GM21529 (cell line): ENCODE measurements at regions not wholly inside any gene's neighbourhood (a gene's known extent, or its start where the extent isn't known, plus 50 kb on each side); places are given as distances from the start of the nearest gene placed in this dataset.
A peak's percentile ranks its signal among the peaks of the same experiment; 100 is the strongest.

Experiments
- ATAC-seq: cut with Tn5 transposase; IDR thresholded peaks from one replicate; pipeline ENCODE4 v1.9.1; 2021; ENCODE audit not compliant: unreplicated experiment

GRCh38 chr4:42328978-42329377 lies 68.3 kb upstream of the SHISA3 start:
- ATAC-seq: no peak

GRCh38 chr4:42329421-42329820 lies 67.9 kb upstream of the SHISA3 start:
- ATAC-seq: no peak

- ATAC-seq: no peak
Observed at GRCh38 chr4:42330002-42330592, 67.2 kb upstream of the SHISA3 start.

- no peak for ATAC-seq
Observed at GRCh38 chr4:42331040-42331439, 66.2 kb upstream of the SHISA3 start.

GRCh38 chr4:42331914-42332368 lies 65.3 kb upstream of the SHISA3 start:
- ATAC-seq: peak; percentile 66

GRCh38 chr4:42339935-42340406 lies 57.3 kb upstream of the SHISA3 start:
- ATAC-seq: no peak

- ATAC-seq: no peak
Observed at GRCh38 chr4:42341518-42342026, 55.7 kb upstream of the SHISA3 start.

GRCh38 chr4:42342459-42342858 lies 54.8 kb upstream of the SHISA3 start:
- no peak for ATAC-seq

GRCh38 chr4:42344309-42344708 lies 53.0 kb upstream of the SHISA3 start:
- ATAC-seq: peak; percentile 88

- no peak for ATAC-seq
Observed at GRCh38 chr4:42344749-42345148, 52.5 kb upstream of the SHISA3 start.

GRCh38 chr4:42345962-42346544 lies 51.2 kb upstream of the SHISA3 start:
- no peak for ATAC-seq

GRCh38 chr4:42347076-42347475 lies 50.2 kb upstream of the SHISA3 start:
- no peak for ATAC-seq
